ENCODE measurements at regions not wholly inside any gene's neighbourhood (a gene's known extent, or its start where the extent isn't known, plus 50 kb on each side); places are given as distances from the start of the nearest gene placed in this dataset.

DNA sequence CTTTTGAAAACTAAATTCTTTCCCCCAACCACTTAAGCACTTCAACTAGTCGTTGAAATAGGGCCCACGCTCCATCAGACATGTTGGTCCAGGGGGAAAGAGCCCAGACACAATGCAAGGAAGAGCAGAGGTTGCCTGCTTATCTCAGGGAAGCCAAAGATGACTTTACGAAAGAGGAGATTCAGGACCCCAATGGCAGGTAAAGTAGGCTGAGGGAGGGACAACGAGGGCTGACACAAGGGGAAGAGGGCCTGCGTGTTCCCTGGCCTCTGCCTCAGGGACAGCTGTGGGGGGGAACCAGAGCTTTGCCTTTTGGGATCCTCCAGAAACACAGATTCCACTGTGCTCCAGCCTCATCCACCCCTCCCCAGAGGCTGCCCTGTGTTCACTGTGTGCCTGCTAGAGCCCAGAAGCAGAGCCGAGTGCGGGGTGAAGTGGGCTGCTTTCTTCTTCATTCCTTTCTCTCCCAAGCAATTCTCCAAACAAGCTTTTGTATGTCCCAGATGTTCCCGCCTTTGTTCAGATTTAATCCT is 135.5 kb upstream of the GRIK3 start:
- H2AFZ ChIP-seq (ENCODE audit: low read depth, low read length): no peak overlapping the region
- H3K4me3 ChIP-seq (replicated peaks in 1 of 3; ENCODE audit: insufficient read depth in 1 of 3, low read depth in 1 of 3, low read length in 3 of 3): no peak overlapping the region
- H3K27ac ChIP-seq (ENCODE audit: insufficient read depth, low read depth, low read length): no peak overlapping the region
- no peaks in the 10 kb centered on the region for H3K9me1 ChIP-seq (replicated peaks; ENCODE audit: control insufficient read depth, extremely low read depth, insufficient read depth, low read length)
- FAIRE-seq: no peak
- no TSS peak for BruUV-seq (replicated peaks)
- ChIA-PET CTCF (no interaction called here), POLR2A (no interaction called here)
- H3K9ac ChIP-seq (replicated peaks; ENCODE audit: extremely low read depth, insufficient read depth, low read length): no peak overlapping the region
- TF ChIP-seq MYC (IDR thresholded peaks at IDR 0.05; ENCODE audit: low read depth, low read length) (no peak), CTCF (IDR thresholded peaks at IDR 0.05; ENCODE audit: extremely low read depth in 1 of 2, insufficient read depth in 1 of 2, low read depth in 1 of 2, low read length in 2 of 2) (no peak), POLR2A (IDR thresholded peaks at IDR 0.05; ENCODE audit: low read depth, low read length) (no peak), POLR2AphosphoS5 (IDR thresholded peaks at IDR 0.05; ENCODE audit: insufficient read depth, low read depth, low read length) (no peak), FOS (IDR thresholded peaks at IDR 0.05; ENCODE audit: borderline replicate concordance, insufficient read depth, low read length) (no peak), GATA2 (IDR thresholded peaks at IDR 0.05; ENCODE audit: insufficient read depth, insufficient read length, low read depth, low read length) (no peak), JUN (IDR thresholded peaks at IDR 0.05; ENCODE audit: borderline replicate concordance, insufficient read depth, insufficient read length, low read depth) (no peak), EZH2 (IDR thresholded peaks at IDR 0.05; ENCODE audit: borderline replicate concordance, low read depth, low read length, severe bottlenecking) (no peak)
- TF ChIP-seq, protein P1, sequence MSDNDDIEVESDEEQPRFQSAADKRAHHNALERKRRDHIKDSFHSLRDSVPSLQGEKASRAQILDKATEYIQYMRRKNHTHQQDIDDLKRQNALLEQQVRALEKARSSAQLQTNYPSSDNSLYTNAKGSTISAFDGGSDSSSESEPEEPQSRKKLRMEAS (IDR thresholded peaks at IDR 0.05; ENCODE audit: insufficient read depth, insufficient read length): no peak
- H3K27me3 ChIP-seq (ENCODE audit: control insufficient read depth in 2 of 2, insufficient read depth in 2 of 2, low read length in 2 of 2): no peaks in the 10 kb centered on the region
- H3K9me3 ChIP-seq (replicated peaks; ENCODE audit: control insufficient read depth, insufficient read depth, low read length): no peaks in the 10 kb centered on the region
- no peaks in the 10 kb centered on the region for H3K36me3 ChIP-seq (ENCODE audit: control insufficient read depth in 2 of 2, extremely low read depth in 1 of 2, insufficient read depth in 2 of 2, low read length in 2 of 2)
- no peak for DNase-seq (ENCODE audit: low read depth, low spot score)
- no peaks in the 10 kb centered on the region for H3K79me2 ChIP-seq (ENCODE audit: control insufficient read depth, insufficient read depth, low read length)
- no peaks in the 10 kb centered on the region for H3K4me1 ChIP-seq (ENCODE audit: control insufficient read depth, extremely low read depth, insufficient read depth, low read length)
- intact Hi-C loops (cut with micrococcal nuclease): no loop called here
- no peaks in the 10 kb centered on the region for H4K20me1 ChIP-seq (replicated peaks; ENCODE audit: control insufficient read depth, extremely low read depth, insufficient read depth, low read length)
- dilution Hi-C loops (cut with MboI; ENCODE audit: extremely low pct_ligation_motif_present, low sequenced_read_pairs): no loop called here
- H3K4me2 ChIP-seq (ENCODE audit: insufficient read depth, low read length): no peak overlapping the region

All from endothelial cell of umbilical vein (primary cell).